ENCODE measurements at regions not wholly inside any gene's neighbourhood (a gene's known extent, or its start where the extent isn't known, plus 50 kb on each side); places are given as distances from the start of the nearest gene placed in this dataset.
"Not testable (repeated sequence)": the region's sequence is repeated elsewhere in the genome, so short reads cannot be mapped to it uniquely, and the experiment has no call there.

DNA sequence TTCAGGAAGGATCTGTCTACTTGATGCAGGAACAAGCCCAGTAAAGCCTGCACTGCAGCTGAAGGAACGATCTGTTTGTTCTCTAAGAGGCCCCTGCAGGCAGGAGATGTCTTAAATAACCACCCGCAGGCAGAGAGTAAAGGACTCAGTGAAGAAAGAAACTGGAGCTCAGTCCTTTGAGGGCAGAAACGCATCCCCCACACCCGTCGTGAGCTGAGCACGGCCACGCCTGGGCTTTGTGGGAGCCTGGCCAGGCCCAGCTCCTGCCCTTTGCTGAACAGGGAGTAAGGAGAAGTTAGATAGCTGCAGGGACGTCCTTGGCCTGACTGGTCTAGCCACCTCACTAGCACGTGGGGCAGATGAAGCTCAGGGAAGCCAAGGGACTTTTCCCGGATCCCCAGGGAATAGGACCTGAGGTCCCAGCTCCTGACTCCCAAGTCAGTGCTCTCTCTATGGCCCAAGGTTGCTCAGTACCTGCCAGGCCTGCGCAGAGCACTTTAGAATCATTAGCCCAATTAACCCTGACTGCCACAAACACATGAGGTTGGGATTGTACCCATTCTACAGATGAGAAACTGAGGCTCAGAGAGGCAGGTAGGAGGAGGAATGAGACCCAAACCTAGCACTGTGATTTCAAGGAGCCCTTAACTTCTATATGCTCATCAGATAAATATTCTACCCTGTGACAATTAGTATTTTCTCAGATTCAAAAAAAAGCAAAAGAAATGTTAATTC, 194.2 kb upstream of the SULF2 start:
- not testable (repeated sequence) for TF ChIP-seq POLR2A (IDR thresholded peaks at IDR 0.05)
- TF ChIP-seq, protein P1, sequence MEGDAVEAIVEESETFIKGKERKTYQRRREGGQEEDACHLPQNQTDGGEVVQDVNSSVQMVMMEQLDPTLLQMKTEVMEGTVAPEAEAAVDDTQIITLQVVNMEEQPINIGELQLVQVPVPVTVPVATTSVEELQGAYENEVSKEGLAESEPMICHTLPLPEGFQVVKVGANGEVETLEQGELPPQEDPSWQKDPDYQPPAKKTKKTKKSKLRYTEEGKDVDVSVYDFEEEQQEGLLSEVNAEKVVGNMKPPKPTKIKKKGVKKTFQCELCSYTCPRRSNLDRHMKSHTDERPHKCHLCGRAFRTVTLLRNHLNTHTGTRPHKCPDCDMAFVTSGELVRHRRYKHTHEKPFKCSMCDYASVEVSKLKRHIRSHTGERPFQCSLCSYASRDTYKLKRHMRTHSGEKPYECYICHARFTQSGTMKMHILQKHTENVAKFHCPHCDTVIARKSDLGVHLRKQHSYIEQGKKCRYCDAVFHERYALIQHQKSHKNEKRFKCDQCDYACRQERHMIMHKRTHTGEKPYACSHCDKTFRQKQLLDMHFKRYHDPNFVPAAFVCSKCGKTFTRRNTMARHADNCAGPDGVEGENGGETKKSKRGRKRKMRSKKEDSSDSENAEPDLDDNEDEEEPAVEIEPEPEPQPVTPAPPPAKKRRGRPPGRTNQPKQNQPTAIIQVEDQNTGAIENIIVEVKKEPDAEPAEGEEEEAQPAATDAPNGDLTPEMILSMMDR (IDR thresholded peaks at IDR 0.05) = not testable (repeated sequence)

All from right lobe of liver (tissue), 4 donors.